Erythroblast (primary cell): ENCODE measurements at regions not wholly inside any gene's neighbourhood (a gene's known extent, or its start where the extent isn't known, plus 50 kb on each side); places are given as distances from the start of the nearest gene placed in this dataset.
"Not testable (repeated sequence)": the region's sequence is repeated elsewhere in the genome, so short reads cannot be mapped to it uniquely, and the experiment has no call there.

Source experiments
- GATA1 ChIP-seq: IDR thresholded peaks from 2 replicates; pipeline ENCODE4 v1.6.1; 2011; ENCODE audit warnings: low read depth, mild to moderate bottlenecking, control low read depth, low read length, moderate library complexity
- POLR2A ChIP-seq: IDR thresholded peaks from 2 replicates; pipeline ENCODE4 v1.6.1; 2011; ENCODE audit warnings: mild to moderate bottlenecking, low read length

- not testable (repeated sequence) for TF ChIP-seq POLR2A, GATA1
These were observed 189.5 kb upstream of the TMEFF2 start for GRCh38 chr2:192384191-192384590.
